ENCODE measurements at regions not wholly inside any gene's neighbourhood (a gene's known extent, or its start where the extent isn't known, plus 50 kb on each side); places are given as distances from the start of the nearest gene placed in this dataset.

DNA sequence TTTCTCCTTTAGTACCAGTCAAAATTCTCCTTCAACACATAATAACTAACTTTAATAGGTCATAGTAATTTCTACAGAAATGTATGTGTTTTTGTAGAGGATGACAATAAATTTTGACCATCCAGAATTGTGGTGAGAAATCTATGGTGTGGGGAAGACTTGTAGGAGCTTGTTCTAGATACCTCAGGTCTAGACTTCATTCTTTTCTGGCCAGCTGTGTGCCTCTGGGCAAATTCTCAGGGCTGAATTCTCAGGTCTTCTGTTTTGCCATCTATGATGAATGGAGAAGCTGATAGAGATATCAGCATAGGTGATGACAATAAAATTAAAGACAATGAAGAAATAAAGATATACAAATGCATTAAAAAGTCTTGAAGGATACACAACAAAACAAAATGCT, 298.6 kb upstream of the MEF2C start:
- intact Hi-C loops (cut with micrococcal nuclease; ENCODE audit: unreplicated experiment) (no loop called here), in situ Hi-C loops (cut with HindIII; ENCODE audit: low pct_unique_long_range_greater_than_20kb, low sequenced_read_pairs) (no loop called here)
- TF ChIP-seq TCF7L2 (IDR thresholded peaks at IDR 0.05; ENCODE audit: low read depth, low read length): no peak
- TF ChIP-seq, protein P1, sequence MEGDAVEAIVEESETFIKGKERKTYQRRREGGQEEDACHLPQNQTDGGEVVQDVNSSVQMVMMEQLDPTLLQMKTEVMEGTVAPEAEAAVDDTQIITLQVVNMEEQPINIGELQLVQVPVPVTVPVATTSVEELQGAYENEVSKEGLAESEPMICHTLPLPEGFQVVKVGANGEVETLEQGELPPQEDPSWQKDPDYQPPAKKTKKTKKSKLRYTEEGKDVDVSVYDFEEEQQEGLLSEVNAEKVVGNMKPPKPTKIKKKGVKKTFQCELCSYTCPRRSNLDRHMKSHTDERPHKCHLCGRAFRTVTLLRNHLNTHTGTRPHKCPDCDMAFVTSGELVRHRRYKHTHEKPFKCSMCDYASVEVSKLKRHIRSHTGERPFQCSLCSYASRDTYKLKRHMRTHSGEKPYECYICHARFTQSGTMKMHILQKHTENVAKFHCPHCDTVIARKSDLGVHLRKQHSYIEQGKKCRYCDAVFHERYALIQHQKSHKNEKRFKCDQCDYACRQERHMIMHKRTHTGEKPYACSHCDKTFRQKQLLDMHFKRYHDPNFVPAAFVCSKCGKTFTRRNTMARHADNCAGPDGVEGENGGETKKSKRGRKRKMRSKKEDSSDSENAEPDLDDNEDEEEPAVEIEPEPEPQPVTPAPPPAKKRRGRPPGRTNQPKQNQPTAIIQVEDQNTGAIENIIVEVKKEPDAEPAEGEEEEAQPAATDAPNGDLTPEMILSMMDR (IDR thresholded peaks at IDR 0.05): no peak
- CTCF ChIA-PET: no interaction called here
- Histone ChIP-seq H3K4me1 (ENCODE audit: control insufficient read depth, insufficient read depth, low read length) (no peaks in the 10 kb centered on the region), H3K4me3 (ENCODE audit: low read depth in 2 of 2, low read length in 2 of 2) (no peak overlapping the region), H3K36me3 (ENCODE audit: control insufficient read depth, insufficient read depth, low read length) (no peaks in the 10 kb centered on the region), H3K27me3 (ENCODE audit: control insufficient read depth, insufficient read depth, low read length) (no peaks in the 10 kb centered on the region), H3K27ac (ENCODE audit: low read length) (no peak overlapping the region), H3K9me3 (ENCODE audit: control insufficient read depth, insufficient read depth, low read depth, low read length) (no peaks in the 10 kb centered on the region)
- DNase-seq (ENCODE audit: low read depth, low spot score): no peak
- ATAC-seq: no peak
- POLR2A ChIA-PET: no interaction called here
- BruUV-seq (replicated peaks): no TSS peak

DNA sequence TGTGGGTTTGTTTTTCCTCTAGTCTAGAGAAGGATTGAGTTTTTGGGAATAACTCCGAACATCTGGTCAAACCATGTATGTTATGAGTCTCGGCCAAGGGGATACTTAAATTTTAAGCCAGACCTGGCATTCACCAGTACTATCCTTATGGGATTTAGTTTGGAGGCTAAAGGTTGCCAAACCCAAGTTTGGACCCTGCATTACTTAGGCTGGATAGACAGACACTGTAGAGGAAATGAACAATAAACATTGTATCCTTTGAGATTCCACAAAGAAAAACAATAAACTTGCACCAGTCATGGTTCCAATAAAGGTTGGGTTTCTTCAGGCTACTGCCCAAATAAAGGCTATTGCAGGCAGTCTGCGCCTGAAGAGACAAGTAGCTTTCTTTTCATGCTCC, 296.7 kb upstream of the MEF2C start:
- DNase-seq (ENCODE audit: low read depth, low spot score) (no peak), ATAC-seq (no peak)
- no peaks in the 10 kb centered on the region for H3K9me3 ChIP-seq (ENCODE audit: control insufficient read depth, insufficient read depth, low read depth, low read length)
- in situ Hi-C loops (cut with HindIII; ENCODE audit: low pct_unique_long_range_greater_than_20kb, low sequenced_read_pairs) (no loop called here), intact Hi-C loops (cut with micrococcal nuclease; ENCODE audit: unreplicated experiment) (no loop called here)
- ChIA-PET CTCF (no interaction called here), POLR2A (no interaction called here)
- H3K27me3 ChIP-seq (ENCODE audit: control insufficient read depth, insufficient read depth, low read length): no peaks in the 10 kb centered on the region
- BruUV-seq (replicated peaks): no TSS peak
- no peak overlapping the region for H3K4me3 ChIP-seq (ENCODE audit: low read depth in 2 of 2, low read length in 2 of 2)
- TF ChIP-seq SIN3A (IDR thresholded peaks at IDR 0.05; ENCODE audit: borderline replicate concordance, insufficient read depth, low read depth, low read length) (no peak), TCF7L2 (IDR thresholded peaks at IDR 0.05; ENCODE audit: low read depth, low read length) (no peak), POLR2AphosphoS5 (IDR thresholded peaks at IDR 0.05; ENCODE audit: low read depth, low read length) (no peak)
- TF ChIP-seq, protein P1 (IDR thresholded peaks at IDR 0.05): no peak
- TF ChIP-seq, protein P2, sequence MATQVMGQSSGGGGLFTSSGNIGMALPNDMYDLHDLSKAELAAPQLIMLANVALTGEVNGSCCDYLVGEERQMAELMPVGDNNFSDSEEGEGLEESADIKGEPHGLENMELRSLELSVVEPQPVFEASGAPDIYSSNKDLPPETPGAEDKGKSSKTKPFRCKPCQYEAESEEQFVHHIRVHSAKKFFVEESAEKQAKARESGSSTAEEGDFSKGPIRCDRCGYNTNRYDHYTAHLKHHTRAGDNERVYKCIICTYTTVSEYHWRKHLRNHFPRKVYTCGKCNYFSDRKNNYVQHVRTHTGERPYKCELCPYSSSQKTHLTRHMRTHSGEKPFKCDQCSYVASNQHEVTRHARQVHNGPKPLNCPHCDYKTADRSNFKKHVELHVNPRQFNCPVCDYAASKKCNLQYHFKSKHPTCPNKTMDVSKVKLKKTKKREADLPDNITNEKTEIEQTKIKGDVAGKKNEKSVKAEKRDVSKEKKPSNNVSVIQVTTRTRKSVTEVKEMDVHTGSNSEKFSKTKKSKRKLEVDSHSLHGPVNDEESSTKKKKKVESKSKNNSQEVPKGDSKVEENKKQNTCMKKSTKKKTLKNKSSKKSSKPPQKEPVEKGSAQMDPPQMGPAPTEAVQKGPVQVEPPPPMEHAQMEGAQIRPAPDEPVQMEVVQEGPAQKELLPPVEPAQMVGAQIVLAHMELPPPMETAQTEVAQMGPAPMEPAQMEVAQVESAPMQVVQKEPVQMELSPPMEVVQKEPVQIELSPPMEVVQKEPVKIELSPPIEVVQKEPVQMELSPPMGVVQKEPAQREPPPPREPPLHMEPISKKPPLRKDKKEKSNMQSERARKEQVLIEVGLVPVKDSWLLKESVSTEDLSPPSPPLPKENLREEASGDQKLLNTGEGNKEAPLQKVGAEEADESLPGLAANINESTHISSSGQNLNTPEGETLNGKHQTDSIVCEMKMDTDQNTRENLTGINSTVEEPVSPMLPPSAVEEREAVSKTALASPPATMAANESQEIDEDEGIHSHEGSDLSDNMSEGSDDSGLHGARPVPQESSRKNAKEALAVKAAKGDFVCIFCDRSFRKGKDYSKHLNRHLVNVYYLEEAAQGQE (IDR thresholded peaks at IDR 0.05; ENCODE audit: insufficient read depth in 1 of 2, low read depth in 2 of 2, low read length in 1 of 2): no peak
- H3K36me3 ChIP-seq (ENCODE audit: control insufficient read depth, insufficient read depth, low read length): no peaks in the 10 kb centered on the region
- no peaks in the 10 kb centered on the region for H3K4me1 ChIP-seq (ENCODE audit: control insufficient read depth, insufficient read depth, low read length)
- no peak overlapping the region for H3K27ac ChIP-seq (ENCODE audit: low read length)

DNA sequence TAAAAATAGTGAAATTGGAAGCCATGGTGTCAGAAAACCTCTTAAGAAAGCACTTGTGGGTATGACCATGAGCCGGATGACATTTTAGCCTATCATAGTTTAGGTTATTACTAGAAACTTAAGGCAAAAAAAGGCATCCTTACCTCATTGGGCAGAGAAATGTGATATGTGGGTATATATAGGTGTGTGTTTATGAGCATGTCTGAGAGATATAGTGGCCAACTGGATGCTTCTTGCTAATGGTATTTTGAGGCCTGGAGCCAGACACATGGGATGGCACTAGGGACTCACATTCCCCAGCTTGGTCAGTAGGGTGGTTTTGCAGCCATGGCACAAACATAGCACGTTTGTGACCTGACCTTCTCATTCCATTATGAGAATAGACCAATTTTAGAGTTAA, 295.6 kb upstream of the MEF2C start:
- no peaks in the 10 kb centered on the region for H3K4me1 ChIP-seq (ENCODE audit: control insufficient read depth, insufficient read depth, low read length)
- in situ Hi-C loops (cut with HindIII; ENCODE audit: low pct_unique_long_range_greater_than_20kb, low sequenced_read_pairs) (no loop called here), intact Hi-C loops (cut with micrococcal nuclease; ENCODE audit: unreplicated experiment) (no loop called here)
- no peak overlapping the region for H3K27ac ChIP-seq (ENCODE audit: low read length)
- TF ChIP-seq, protein P1 (IDR thresholded peaks at IDR 0.05): no peak
- no peak for TF ChIP-seq SIN3A (IDR thresholded peaks at IDR 0.05; ENCODE audit: borderline replicate concordance, insufficient read depth, low read depth, low read length)
- TF ChIP-seq TCF7L2 (IDR thresholded peaks at IDR 0.05; ENCODE audit: low read depth, low read length): no peak
- TF ChIP-seq POLR2AphosphoS5 (IDR thresholded peaks at IDR 0.05; ENCODE audit: low read depth, low read length): no peak
- TF ChIP-seq, protein P2 (IDR thresholded peaks at IDR 0.05; ENCODE audit: insufficient read depth in 1 of 2, low read depth in 2 of 2, low read length in 1 of 2): no peak
- no peaks in the 10 kb centered on the region for H3K27me3 ChIP-seq (ENCODE audit: control insufficient read depth, insufficient read depth, low read length)
- no TSS peak for BruUV-seq (replicated peaks)
- CTCF ChIA-PET: no interaction called here
- POLR2A ChIA-PET: no interaction called here
- H3K9me3 ChIP-seq (ENCODE audit: control insufficient read depth, insufficient read depth, low read depth, low read length): no peaks in the 10 kb centered on the region
- ATAC-seq (no peak), DNase-seq (ENCODE audit: low read depth, low spot score) (no peak)
- no peak overlapping the region for H3K4me3 ChIP-seq (ENCODE audit: low read depth in 2 of 2, low read length in 2 of 2)
- H3K36me3 ChIP-seq (ENCODE audit: control insufficient read depth, insufficient read depth, low read length): no peaks in the 10 kb centered on the region
